ENCODE measurements at regions not wholly inside any gene's neighbourhood (a gene's known extent, or its start where the extent isn't known, plus 50 kb on each side); places are given as distances from the start of the nearest gene placed in this dataset.
"Not testable (repeated sequence)": the region's sequence is repeated elsewhere in the genome, so short reads cannot be mapped to it uniquely, and the experiment has no call there.

DNA sequence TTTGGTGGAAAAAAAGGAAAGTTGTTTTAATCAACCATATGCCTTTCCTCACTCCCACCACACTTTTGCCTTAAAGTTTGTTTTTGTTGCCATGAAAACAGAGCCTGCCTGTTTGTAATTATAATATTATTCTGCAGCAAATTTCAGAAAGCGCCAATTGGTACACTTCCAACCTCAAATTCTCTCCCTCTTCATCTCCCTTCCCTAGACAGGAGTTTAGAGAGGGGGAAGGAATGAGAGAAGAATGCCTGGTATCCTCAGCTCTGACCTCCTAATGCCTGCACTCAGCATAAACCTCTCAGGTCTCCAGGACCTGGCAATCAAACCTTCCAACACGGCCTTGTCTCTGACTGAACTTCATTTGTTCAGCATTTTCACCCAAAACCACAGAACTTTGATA, 138.4 kb upstream of the HCCS start:
- DNase-seq: no peak

DNA sequence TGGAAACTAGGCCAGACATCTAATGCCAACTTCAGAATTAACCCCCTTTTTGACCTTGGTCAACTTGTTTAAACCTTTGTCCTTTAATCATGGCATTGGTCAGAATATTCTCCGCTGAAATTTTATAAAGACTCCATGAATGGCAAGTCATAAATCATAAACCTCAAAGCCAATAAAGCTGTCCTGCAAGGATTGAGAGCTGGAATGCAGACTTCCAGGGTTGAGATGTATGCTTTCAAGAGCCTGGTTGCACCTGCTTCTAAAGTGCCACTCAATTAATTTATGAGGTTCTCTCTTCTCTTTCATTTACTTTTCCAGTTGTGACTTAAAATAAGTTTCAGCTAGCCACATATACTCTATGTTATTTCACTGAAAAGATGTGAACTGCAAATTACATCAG, 136.2 kb upstream of the HCCS start:
- no peak for DNase-seq

DNA sequence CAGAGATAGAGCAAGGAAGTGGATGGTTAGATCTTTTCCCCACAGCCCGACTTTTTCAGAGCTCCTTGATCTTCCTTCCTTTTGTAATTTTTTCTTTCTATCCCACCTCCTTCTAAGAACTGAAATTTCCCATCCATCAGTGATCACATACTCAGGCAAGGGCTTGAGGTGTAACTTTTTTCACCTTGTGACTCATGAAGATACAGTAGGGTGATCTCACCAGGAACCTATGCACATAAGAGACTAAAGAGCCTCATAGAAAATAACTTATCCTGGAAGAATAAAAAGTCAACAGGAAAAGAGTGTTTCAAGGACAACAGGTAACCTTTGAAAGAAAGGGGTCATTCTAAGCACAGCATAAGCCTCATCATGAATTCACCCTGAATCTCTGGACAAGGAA, 131.2 kb upstream of the HCCS start:
- no peak for DNase-seq

DNA sequence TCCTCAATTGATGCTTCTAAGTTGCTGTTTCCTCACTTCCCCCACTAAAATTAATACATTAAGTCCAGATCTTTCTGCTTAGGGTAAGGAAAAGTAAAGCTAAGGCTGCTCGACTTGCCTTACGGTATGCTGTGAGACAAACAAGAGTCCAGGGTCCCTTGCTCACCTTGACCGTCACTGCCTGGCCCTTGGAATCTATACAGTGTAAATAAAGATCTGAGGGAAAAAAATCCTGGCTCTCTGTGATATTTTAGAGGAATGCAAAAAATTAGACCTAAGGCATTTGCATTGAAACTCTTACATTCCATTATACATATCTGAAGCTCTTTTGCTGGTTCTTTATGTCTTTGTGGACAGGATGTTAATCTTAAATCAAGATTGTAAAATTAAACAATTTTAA, 129.6 kb upstream of the HCCS start:
- DNase-seq: no peak

DNA sequence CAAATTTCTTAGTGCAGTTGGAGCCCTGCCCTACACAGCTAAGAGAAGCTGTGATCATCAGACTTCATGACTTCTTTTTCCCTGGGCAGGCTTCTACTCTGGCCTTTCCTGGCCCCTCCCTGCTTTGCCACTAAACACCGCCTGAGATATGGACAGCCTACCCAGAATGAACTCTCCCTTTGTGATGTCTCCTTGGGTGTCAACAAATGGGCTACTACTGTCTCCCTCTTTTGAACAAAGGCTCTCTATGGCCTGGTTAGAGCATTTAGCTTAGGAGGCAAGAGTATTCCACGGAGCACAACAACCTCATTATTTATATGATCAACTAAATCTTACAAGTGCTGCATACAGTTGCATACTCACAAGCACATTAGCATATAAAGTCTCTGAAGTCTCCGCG, 127.6 kb upstream of the HCCS start:
- DNase-seq: no peak

DNA sequence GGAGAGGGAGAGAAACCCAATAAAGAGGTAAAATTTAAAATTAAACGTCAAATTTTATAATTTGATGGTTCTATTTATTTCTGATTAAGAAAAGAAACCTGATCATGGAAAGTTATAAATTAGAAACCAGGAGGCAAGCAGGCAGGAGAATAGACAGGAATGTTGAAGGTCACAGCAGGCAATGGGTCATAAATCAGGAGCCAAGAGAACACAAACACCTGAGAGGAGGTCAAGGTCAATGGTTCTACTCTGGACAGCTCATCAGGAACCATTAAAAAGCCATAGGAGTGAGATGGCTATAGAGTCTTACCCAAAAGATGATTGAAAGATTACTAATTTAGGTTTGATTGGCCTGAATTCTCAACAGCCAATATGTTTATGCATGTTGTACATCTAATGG, 126.9 kb upstream of the HCCS start:
- no peak for DNase-seq

DNA sequence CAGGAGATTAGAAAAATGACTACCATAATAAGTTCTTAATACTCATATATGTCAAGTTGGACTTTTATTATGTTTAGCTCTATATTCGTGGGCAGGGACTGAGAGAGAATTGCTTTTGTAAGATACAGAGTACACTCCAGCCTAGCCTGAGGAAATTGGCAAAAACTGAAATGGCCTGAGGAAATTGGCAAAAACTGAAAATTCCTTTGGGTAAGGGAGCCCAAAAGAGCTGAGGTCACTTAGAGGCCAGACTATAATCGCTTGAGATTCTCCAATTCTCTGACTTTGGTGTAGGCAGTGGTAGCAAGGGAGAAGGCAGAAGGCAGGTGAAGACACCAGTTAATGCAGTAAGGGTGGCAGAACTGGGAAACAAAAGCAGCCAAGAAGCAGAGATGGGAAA, 124.5 kb upstream of the HCCS start:
- DNase-seq: no peak

DNA sequence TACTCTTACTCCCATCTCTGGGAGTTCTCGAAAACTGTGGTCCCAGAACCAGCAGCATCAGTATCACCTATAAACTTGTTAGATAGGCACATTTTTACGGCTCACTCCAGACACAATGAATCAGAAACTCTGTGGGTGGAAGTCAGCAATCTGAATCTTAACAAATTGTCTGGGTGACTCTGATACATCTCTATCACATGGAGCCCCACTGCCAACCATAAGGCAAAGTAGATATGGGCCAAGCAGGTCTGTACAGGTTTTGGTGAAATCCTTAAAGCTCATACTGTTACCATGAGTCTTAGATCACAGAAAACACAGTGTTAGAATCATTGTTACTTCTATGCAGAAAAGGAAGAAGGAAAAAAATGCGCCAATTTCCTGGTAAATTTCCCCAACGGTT, 122.5 kb upstream of the HCCS start:
- DNase-seq: no peak

DNA sequence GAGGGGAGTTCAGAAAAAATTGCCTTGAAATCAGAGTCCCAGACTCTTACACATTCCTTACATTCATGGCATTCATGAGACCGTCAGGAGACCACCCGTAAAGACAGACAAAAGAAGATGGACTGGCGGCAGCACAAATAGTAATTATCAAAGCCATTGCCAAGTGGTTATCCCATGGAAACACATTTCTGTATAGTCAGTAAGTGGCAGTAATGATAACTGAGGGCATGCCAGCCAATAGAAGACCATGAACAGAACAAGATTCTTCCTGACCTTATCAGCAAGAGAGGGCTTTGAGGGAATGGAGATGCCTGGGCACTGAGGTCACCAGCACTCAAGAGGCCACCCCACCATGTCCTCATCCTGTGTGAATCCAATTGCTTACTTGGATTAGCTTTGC, 121.7 kb upstream of the HCCS start:
- DNase-seq: no peak

DNA sequence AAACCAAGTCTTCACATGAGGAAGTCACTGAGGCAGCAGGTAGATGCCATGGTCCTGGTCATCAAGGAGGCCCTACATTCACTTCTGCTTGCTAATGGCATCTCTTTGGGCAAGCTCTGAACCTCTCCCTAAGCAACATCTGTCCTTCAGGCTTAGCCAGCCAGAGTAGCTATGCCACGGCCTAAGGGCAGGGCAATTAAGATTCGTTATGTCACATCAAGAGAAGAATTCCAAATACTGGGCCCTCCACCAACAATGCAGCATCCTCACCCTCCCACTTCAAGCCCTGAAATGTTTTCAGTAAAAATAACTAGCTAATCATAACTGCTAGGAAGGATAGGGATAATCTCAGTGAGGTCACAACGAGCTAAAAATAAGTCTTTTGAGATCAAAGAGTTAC, 120.7 kb upstream of the HCCS start:
- no peak for DNase-seq

DNA sequence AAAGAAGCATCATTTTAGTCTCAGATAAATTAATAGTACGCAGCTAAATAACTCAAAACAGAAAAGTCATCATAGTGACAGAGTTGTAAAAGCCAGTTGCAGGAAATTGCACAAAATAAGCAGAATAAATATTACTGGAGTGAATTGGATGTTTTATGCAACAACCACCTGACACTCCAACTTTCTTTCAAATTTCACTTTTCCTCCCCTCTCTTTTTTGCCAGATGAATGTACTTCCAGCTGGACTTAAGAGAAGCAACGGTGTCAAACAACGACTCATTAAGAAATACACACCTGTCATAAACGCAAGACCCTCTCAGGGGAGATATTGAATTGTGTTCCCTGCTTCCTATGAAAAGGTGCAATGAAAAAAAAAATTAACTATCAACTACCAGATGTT, 120.2 kb upstream of the HCCS start:
- no peak for DNase-seq

DNA sequence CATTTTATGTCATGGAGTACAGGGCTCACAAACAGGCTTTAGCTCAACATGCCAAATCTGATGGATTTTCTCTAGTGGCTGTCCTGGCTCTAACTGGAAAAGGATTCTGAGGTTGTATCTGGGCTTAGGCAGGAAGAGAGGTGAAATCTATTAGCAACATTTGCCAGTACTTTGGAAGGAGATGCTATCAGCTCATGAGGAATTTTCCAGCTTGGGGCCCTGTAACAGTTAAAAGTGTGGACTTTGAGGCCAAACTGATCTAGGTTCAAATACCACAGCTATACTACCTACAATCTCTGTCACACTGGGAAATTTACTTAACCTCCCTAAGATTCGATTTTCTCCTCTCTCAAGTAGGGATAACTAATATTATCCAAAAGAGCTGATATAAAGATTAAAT, 119.0 kb upstream of the HCCS start:
- no peak for DNase-seq

DNA sequence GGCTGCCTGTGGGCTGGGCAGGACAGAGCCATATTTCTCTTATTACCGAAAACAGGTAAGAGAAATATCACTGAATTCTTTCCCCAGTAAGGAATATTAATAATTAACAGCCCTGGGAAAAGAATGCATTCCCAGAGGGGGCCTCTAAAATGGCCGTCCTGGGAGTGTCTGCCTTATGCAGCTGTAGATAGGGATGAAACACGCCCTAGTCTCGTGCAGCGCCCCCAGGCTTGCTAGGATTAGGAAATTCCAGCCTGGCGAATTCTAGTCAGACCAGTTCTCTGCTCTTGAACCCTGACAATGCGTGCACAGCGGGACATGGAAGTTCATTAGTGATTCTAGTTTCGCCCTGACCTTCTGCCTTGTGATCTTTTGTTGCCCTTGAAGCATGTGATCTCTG, 104.1 kb upstream of the HCCS start:
- not testable (repeated sequence) for DNase-seq

DNA sequence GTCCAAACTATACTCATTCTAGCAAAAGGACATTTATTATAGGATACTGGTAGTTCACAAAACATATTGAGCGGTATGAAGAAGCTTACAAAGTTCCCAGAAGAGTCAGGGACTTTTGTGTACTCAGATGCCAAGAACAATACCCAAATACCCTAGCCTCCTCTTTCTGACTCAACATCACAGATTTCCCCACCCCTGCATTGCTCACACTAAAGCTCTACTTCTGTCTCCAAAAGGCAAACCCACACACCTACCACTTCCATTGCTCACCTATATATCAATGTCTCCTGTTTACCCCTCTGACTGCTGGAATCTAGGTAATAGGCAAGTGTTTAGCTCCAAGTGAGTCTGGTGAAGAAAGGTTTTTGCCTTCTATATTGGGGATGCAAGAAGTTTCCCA, 100.7 kb upstream of the HCCS start:
- DNase-seq: no peak

DNA sequence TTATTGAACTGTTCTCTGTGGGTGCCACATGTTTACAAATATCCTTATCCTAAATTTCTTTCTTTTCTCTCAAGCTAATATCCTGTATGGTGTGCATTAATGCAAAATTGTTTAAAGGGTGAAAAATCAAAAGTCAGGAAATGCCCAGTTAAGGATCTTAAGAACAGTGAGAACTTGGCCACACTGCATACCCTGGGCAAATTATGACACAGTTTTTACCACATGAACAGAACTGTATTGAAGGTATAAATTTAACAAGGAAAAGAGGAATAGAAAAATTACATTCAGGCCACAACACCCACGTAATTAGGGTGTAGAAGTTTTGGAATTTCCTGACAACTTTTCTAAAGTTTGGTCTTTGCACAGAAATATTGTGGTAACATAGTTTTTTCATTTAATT, 94.4 kb upstream of the HCCS start:
- no peak for DNase-seq

DNA sequence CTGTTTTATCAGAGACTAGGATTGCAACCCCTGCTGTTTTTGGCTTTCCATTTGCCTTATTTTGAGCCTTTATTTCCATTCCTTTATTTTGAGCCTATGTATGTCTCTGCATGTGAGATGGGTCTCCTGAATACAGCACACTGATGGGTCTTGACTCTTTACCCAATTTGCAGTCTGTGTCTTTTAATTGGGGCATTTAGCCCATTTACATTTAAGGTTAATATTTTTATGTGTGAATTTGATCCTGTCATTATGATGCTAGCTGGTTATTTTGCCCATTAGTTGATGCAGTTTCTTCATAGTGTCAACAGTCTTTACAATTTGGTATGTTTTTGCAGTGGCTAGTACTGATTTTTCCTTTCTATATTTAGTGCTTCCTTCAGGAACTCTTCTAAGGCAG, 88.5 kb upstream of the HCCS start:
- not testable (repeated sequence) for DNase-seq

DNA sequence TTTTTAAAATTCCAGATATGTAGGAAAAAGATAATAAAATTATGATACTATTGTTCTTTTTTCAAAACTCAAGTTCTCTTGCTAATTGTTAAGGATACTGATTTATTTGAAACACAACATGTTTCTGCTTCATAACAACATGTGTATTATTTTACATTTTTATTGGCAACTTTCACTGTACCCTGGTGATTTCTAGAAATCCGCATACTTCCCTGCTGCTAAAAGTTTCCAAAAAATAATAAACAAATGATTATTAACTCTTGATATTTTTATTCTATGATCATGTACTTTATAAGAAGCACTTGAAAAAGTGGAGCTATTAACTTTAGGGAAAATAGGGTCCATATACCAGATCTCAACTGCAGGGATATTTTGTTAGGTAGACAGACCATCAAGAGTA, 71.2 kb upstream of the HCCS start:
- no peak for DNase-seq

DNA sequence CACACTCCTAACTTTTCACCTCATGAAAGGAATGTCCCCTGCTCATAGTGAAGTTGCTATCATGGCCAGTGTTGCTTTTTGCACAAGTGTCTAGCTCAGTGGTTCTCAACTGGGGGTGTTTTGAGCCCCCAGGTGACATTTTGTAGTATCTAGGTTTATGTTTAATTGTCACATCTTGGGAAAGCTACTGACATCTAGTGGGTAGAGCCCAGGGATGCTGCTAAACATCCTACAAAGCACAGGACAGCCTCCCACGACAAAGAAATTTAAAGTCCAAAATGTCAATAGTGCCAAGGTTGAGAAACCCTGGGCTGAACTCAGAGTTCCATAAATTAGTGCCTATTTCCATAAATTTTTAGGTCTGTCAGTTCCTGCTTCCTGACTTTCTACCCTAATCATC, 70.7 kb upstream of the HCCS start:
- no peak for DNase-seq

DNA sequence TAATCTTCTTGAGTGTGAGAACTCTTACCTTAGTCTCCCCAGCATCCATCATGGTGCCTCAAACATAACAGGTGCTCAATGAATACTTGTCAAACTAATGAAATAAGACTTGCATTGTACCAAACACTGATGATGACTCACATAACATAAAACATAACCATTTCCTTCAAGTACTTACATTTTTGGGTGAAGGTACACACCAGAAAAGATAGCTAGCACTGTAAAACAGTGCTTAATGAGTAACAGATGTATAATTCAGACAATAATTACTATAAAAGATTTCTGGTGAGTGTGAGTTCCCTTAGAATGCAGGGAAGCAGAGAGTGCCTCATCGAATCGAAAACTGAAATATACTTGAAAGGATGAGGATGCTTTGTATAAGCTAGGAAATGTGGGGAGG, 70.1 kb upstream of the HCCS start:
- no peak for DNase-seq

DNA sequence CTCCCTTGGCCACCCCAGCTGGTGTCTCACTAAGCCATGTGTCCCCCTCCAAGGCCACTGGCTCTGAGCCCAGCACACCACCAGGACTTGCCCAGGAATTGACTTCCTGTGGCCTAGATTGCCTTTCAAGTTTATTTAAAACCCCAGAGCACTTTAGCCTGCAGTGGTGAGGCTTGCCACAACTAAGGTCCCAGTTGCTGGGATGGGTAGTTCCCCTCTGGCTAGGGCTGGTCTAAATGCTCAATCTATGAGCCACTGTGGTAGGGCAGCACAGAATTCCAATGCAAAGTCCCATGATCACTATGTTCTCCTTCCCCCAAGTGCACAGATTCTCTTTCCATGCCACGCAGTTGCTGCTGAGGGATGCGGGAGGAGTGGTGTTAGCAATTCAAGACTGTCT, 61.1 kb upstream of the HCCS start:
- DNase-seq: no peak

DNA sequence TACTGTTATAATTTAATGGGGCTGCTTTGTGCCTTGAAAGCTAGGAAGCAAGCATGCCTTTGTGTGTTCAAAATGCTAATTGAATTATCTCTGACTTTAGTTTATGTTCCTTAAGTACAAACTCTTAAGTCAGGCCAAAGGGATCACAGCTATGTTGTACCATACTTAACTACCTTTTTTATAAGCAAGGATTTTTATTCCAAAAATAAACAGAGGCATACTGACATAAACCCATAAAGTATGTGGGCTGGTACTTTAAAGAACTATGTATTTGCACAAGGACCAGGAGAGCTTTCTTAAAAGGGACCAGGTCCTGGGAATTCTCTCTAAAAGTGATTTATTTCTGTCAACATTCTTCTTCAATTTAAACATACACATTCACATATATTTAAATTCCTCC, 57.8 kb upstream of the HCCS start:
- no peak for DNase-seq

DNA sequence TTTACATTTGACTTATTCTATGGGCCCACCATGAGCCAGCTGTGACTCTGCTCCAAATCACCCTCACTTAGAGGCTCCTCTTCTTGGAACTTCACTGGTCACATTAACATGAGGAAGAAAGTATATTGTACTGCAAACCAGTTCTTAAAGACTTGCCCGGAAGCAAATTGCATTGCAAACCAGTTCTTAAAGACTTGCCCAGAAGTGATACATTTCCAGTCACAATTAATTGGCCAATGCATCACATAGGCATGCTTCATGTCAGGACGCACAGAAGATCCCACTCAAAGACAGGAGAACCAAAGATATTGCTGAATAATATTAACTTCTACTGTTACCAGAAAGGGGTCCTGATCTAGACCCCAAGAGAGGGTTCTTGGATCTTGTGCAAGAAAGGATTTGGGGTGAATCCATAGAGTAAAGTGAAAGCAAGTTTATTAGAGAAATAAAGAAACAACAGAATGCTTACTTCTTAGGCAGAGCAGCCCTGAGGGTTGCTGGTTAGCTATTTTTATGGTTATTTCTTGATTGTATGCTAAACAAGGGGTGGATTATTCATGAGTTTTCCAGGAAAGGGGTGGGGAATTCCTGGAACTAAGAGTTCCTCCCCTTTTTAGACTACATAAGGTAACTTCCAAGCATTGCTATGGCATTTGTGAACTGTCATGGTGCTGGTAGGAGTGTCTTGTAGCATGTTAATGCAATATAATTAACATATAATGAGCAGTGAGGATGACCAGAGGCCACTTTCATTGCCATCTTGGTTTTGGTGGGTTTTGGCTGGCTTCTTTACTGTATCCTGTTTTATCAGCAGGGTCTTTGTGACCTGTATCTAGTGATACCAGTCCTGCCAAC, 54.6 kb upstream of the HCCS start:
- DNase-seq: no peak

DNA sequence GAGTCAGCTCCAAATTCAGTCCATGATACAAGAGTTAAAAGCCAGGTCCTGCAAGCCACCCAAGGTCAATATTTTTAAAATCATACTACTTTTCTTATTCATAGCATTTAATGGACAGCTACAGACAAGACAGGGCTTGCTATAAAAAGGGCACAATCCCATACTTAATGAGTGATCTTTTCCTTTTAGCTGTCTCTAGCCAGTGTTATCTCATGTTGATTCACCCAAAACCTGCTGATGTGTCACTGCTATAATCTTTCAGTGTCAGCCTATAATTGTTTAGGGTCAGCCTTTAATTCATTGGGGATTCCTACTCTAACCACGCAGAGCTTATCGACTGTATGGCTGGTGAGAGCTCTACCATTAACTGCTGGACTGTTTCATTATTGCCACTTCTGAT, 51.2 kb upstream of the HCCS start:
- DNase-seq: no peak
